IMR-90 (cell line): ENCODE measurements at regions not wholly inside any gene's neighbourhood (a gene's known extent, or its start where the extent isn't known, plus 50 kb on each side); places are given as distances from the start of the nearest gene placed in this dataset.

Experiments used
- ATAC-seq: fragments of 200-7000 bp; cut with Tn5 transposase; 2 replicates; pipeline ENCODE4 v1.9.1; 2020; ENCODE audit warnings: low read depth, mild to moderate bottlenecking, moderate library complexity
- BruUV-seq: library from RNA; stranded (reverse); fragments of 400-500 nt; replicated peaks from 2 replicates; lab custom pipeline; 2021; lab: Mats Ljungman, UMichigan
- CTCF ChIA-PET: fragments of 300-600 bp; formaldehyde crosslinking; extraction: SDS; loops from one replicate; lab custom pipeline; 2021; ENCODE audit warnings: antibody characterized with exemption; lab: Yijun Ruan, JAX
- POLR2A ChIA-PET: fragments of 300-600 bp; sonication (Branson Sonifier 250); formaldehyde crosslinking; loops from one replicate; lab custom pipeline; 2022; ENCODE audit warnings: antibody characterized with exemption; ENCODE audit not compliant: unreplicated experiment; lab: Charles Lee
- DNase-seq: peaks from one replicate; pipeline ENCODE4 v3.0.0; 2013
- H2AFZ ChIP-seq: replicated peaks from 2 replicates; pipeline ENCODE3; 2013; ENCODE audit warnings: low read length, mild to moderate bottlenecking; ENCODE audit not compliant: poor library complexity
- H2AK5ac ChIP-seq: 2 replicates; pipeline ENCODE4 v1.6.1; 2013; ENCODE audit warnings: low read depth, low read length, inconsistent platforms
- H2AK9ac ChIP-seq: replicated peaks from 2 replicates; pipeline ENCODE3; 2013; ENCODE audit warnings: mild to moderate bottlenecking, low read depth, low read length, moderate library complexity; ENCODE audit not compliant: poor library complexity
- H2BK120ac ChIP-seq: 2 replicates; pipeline ENCODE4 v1.6.1; 2013; ENCODE audit warnings: low read depth, low read length, inconsistent platforms
- H2BK15ac ChIP-seq: 3 replicates; pipeline ENCODE4 v1.6.1; 2013; ENCODE audit warnings: low read depth, low read length, inconsistent platforms
- H2BK20ac ChIP-seq: 2 replicates; pipeline ENCODE4 v1.6.1; 2013; ENCODE audit warnings: low read depth, mild to moderate bottlenecking, inconsistent platforms, low read length, moderate library complexity
- H2BK5ac ChIP-seq: 2 replicates; pipeline ENCODE4 v1.6.1; 2013; ENCODE audit warnings: mild to moderate bottlenecking, low read depth, low read length, inconsistent platforms; ENCODE audit not compliant: poor library complexity, severe bottlenecking
- H3K14ac ChIP-seq: replicated peaks from 2 replicates; pipeline ENCODE4 v1.6.1; 2013; ENCODE audit warnings: low read depth, low read length, inconsistent platforms
- H3K18ac ChIP-seq: 2 replicates; pipeline ENCODE4 v1.6.1; 2013; ENCODE audit warnings: low read depth, low read length, control low read depth
- H3K23ac ChIP-seq: 2 replicates; pipeline ENCODE4 v1.6.1; 2013; ENCODE audit warnings: low read depth, low read length, inconsistent platforms
- H3K27ac ChIP-seq: 2 replicates; pipeline ENCODE4 v1.5.1; 2013; ENCODE audit warnings: mild to moderate bottlenecking, control low read depth, low read length; ENCODE audit not compliant: insufficient read depth
- H3K27me3 ChIP-seq: 2 replicates; pipeline ENCODE4 v1.6.1; 2013; ENCODE audit warnings: low read length; ENCODE audit not compliant: control insufficient read depth, insufficient read depth
- H3K36me3 ChIP-seq: 2 replicates; pipeline ENCODE4 v1.6.1; 2013; ENCODE audit warnings: low read length, mixed read lengths; ENCODE audit not compliant: control insufficient read depth, insufficient read depth
- H3K4ac ChIP-seq: 2 replicates; pipeline ENCODE4 v1.6.1; 2013; ENCODE audit warnings: low read depth, low read length, inconsistent platforms
- H3K4me1 ChIP-seq: 2 replicates; pipeline ENCODE4 v1.6.1; 2013; ENCODE audit warnings: low read length, mixed read lengths; ENCODE audit not compliant: control insufficient read depth, insufficient read depth
- H3K4me2 ChIP-seq: 2 replicates; pipeline ENCODE4 v1.6.1; 2013; ENCODE audit warnings: low read depth, mild to moderate bottlenecking, control low read depth, low read length, moderate library complexity
- H3K4me3 ChIP-seq: 2 replicates; pipeline ENCODE4 v1.5.1; 2013; ENCODE audit warnings: low read depth, mild to moderate bottlenecking, control low read depth, low read length, moderate library complexity; ENCODE audit not compliant: insufficient read depth
- H3K56ac ChIP-seq: 2 replicates; pipeline ENCODE4 v1.6.1; 2013; ENCODE audit warnings: low read length, inconsistent platforms; ENCODE audit not compliant: insufficient read depth; ENCODE audit errors: extremely low read depth
- H3K79me1 ChIP-seq, 2 experiments: 2 replicates each; pipeline ENCODE4 v1.6.1; 2013; ENCODE audit warnings: low read length in 2 of 2, inconsistent platforms in 1 of 2, low read depth in 1 of 2
- H3K9ac ChIP-seq: 2 replicates; pipeline ENCODE4 v1.6.1; 2013; ENCODE audit warnings: low read depth, low read length, control low read depth
- H3K9me1 ChIP-seq: 2 replicates; pipeline ENCODE4 v1.6.1; 2013; ENCODE audit warnings: low read length, inconsistent platforms; ENCODE audit not compliant: insufficient read depth
- H3K9me3 ChIP-seq: 2 replicates; pipeline ENCODE4 v1.6.1; 2013; ENCODE audit warnings: low read length; ENCODE audit not compliant: control insufficient read depth, insufficient read depth
- H4K20me1 ChIP-seq: 2 replicates; pipeline ENCODE4 v1.6.1; 2013; ENCODE audit warnings: low read length, inconsistent platforms; ENCODE audit not compliant: insufficient read depth
- H4K5ac ChIP-seq: 2 replicates; pipeline ENCODE4 v1.6.1; 2013; ENCODE audit warnings: mild to moderate bottlenecking, low read depth, low read length, control low read depth
- H4K8ac ChIP-seq, 2 experiments: 2 replicates each; pipeline ENCODE4 v1.6.1; 2013; ENCODE audit warnings: low read depth in 2 of 2, low read length in 2 of 2, control low read depth in 1 of 2, inconsistent platforms in 1 of 2
- H4K91ac ChIP-seq: 2 replicates; pipeline ENCODE4 v1.6.1; 2013; ENCODE audit warnings: low read depth, low read length, inconsistent platforms; ENCODE audit not compliant: insufficient read depth
- MAZ ChIP-seq: IDR thresholded peaks from 2 replicates; pipeline ENCODE4 v1.6.1; 2012; ENCODE audit warnings: low read depth, mild to moderate bottlenecking, low read length, improper control_type of control experiment, moderate library complexity, borderline replicate concordance
- MXI1 ChIP-seq: IDR thresholded peaks from 2 replicates; pipeline ENCODE4 v1.6.1; 2012; ENCODE audit warnings: low read depth, mild to moderate bottlenecking, low read length, moderate library complexity, borderline replicate concordance
- NFE2L2 ChIP-seq: fragments of 150-350 bp; IDR thresholded peaks from 2 replicates; pipeline ENCODE4 v1.6.1; 2016; ENCODE audit warnings: low read depth, mild to moderate bottlenecking, low read length
- WGBS, 2 experiments: methylation state at CpG; one replicate each; pipeline versions ENCODE4 v1.1.5 to v1.1.7; 2013; ENCODE audit warnings: missing lambda C conversion rate in 2 of 2; ENCODE audit not compliant: insufficient read length in 1 of 2; ENCODE audit errors: extremely low coverage in 2 of 2; 5-methylcytosine and 5-hydroxymethylcytosine counted together
- dilution Hi-C: fragments of 300-500 bp; cut with HindIII; formaldehyde crosslinking; loops from one replicate; pipeline ENCODE4 v1.14.3; 2018; ENCODE audit warnings: low sequenced_read_pairs; ENCODE audit not compliant: unreplicated experiment
- in situ Hi-C: fragments of 300-500 bp; cut with MboI; formaldehyde crosslinking; loops from 3 replicates; pipeline ENCODE4 v1.14.3; 2019; ENCODE audit warnings: low sequenced_read_pairs, inconsistent platforms, mixed read lengths
- intact Hi-C: fragments of 100-400 bp; cut with micrococcal nuclease; formaldehyde crosslinking; loops from 2 replicates; pipeline ENCODE4 v1.10.0; 2022

DNA sequence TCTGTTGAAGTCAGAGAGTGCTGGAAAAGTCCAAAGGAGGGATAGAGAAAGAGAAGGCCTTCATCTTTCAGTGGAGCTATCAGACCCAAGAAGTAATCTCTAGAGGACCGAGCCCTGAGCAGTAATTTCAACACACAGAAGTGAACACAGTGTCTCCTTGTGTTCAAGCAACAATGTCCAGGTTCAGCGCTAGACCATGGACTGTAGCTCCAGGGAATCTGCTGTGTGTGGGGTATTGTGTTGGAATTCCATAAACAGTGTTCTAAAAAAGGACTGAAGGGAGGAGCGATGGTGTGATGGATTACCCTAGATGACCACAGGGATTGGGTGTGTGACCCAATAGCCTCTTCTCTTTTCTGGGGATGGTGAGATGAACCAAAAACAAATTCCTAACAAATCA lies 165.9 kb downstream of the BLID start:
- TF ChIP-seq MAZ = no peak
- no peak for TF ChIP-seq MXI1
- no peak for TF ChIP-seq NFE2L2
- no peak overlapping the region for H2BK120ac ChIP-seq
- no peak overlapping the region for H2BK20ac ChIP-seq
- no peaks in the 10 kb centered on the region for H3K9me1 ChIP-seq
- no peaks in the 10 kb centered on the region for H4K20me1 ChIP-seq
- H3K9ac ChIP-seq = no peak overlapping the region
- H2BK15ac ChIP-seq = no peak overlapping the region
- dilution Hi-C loops (no loop called here), in situ Hi-C loops (no loop called here), intact Hi-C loops (no loop called here)
- H3K4ac ChIP-seq = no peak overlapping the region
- no peak overlapping the region for H4K91ac ChIP-seq
- no peak overlapping the region for H4K8ac ChIP-seq
- ChIA-PET POLR2A (no interaction called here), CTCF (interaction anchor here (0.5 to 0.7 kb wide), 3 partner anchors 12 to 574 kb away, joined by 3 to 4 read pairs (median 3); no protein-coding TSS in a partner anchor)
- no peaks in the 10 kb centered on the region for H3K79me1 ChIP-seq
- no peaks in the 10 kb centered on the region for H3K4me1 ChIP-seq
- no peak overlapping the region for H2AK5ac ChIP-seq
- WGBS, 2 experiments = 100% methylated on average over 2 of the region's 3 CpGs; no CpG with 5 or more reads in 1 of the 2 experiments
- no peak overlapping the region for H3K27ac ChIP-seq
- H2BK5ac ChIP-seq = no peak overlapping the region
- no peak overlapping the region for H2AFZ ChIP-seq
- H3K9me3 ChIP-seq = 0 out of 2 replicates have a peak, but pooled peaks cover 3% of the 10 kb centered on the region
- no peak overlapping the region for H3K4me2 ChIP-seq
- H3K36me3 ChIP-seq = no peaks in the 10 kb centered on the region
- ATAC-seq (no peak), DNase-seq (no peak)
- no peak overlapping the region for H3K14ac ChIP-seq
- no peaks in the 10 kb centered on the region; the same call in 1 of the 2 replicates for H3K27me3 ChIP-seq
- H3K23ac ChIP-seq = no peak overlapping the region
- H2AK9ac ChIP-seq = no peak overlapping the region
- H4K5ac ChIP-seq = no peak overlapping the region
- no peak overlapping the region for H3K56ac ChIP-seq
- BruUV-seq = no TSS peak
- no peak overlapping the region for H3K18ac ChIP-seq
- H3K4me3 ChIP-seq = no peak overlapping the region
